Endothelial cell of umbilical vein (primary cell): ENCODE measurements at regions not wholly inside any gene's neighbourhood (a gene's known extent, or its start where the extent isn't known, plus 50 kb on each side); places are given as distances from the start of the nearest gene placed in this dataset.

Experiments
- BruUV-seq: library from RNA; stranded (reverse); fragments of 400-500 nt; replicated peaks from 2 replicates; lab custom pipeline; 2021; lab: Mats Ljungman, UMichigan
- CTCF ChIA-PET: fragments of 300-600, 350-600 bp; sonication (Branson Sonifier 250); formaldehyde crosslinking; loops from one replicate; lab custom pipeline; 2021; ENCODE audit warnings: antibody characterized with exemption, inconsistent platforms; lab: Charles Lee
- POLR2A ChIA-PET: fragments of 300-600, 350-600 bp; sonication (Branson Sonifier 250); formaldehyde crosslinking; loops from one replicate; lab custom pipeline; 2021; ENCODE audit warnings: antibody characterized with exemption, inconsistent platforms; lab: Charles Lee
- DNase-seq: peaks from one replicate; pipeline ENCODE4 v3.0.0-alpha.2; 2011; ENCODE audit warnings: low read depth, low spot score
- FAIRE-seq: peaks from 2 replicates; lab custom pipeline; 2011; peaks lifted over from hg19 to GRCh38; lab: Jason Lieb, UNC
- H2AFZ ChIP-seq: 2 replicates; pipeline ENCODE4 v1.6.0; 2012; ENCODE audit warnings: low read depth, low read length, control low read depth, inconsistent platforms
- H3K27ac ChIP-seq: 2 replicates; pipeline ENCODE4 v1.5.1; 2011; ENCODE audit warnings: low read depth, mild to moderate bottlenecking, control low read depth, low read length, moderate library complexity; ENCODE audit not compliant: insufficient read depth
- H3K27me3 ChIP-seq, 2 experiments: 2 replicates each; pipeline versions ENCODE4 v1.6.0 to v1.6.1; 2011; ENCODE audit warnings: low read length in 2 of 2, mixed read lengths in 1 of 2; ENCODE audit not compliant: control insufficient read depth in 2 of 2, insufficient read depth in 2 of 2
- H3K36me3 ChIP-seq, 2 experiments: 2 replicates in 1 of 2; 3 replicates in 1 of 2; pipeline ENCODE4 v1.5.1; 2011; ENCODE audit warnings: low read length in 2 of 2, mild to moderate bottlenecking in 1 of 2, moderate library complexity in 1 of 2; ENCODE audit not compliant: control insufficient read depth in 2 of 2, insufficient read depth in 2 of 2; ENCODE audit errors: extremely low read depth in 1 of 2
- H3K4me1 ChIP-seq: 3 replicates; pipeline ENCODE4 v1.5.1; 2011; ENCODE audit warnings: mild to moderate bottlenecking, low read length; ENCODE audit not compliant: control insufficient read depth, insufficient read depth; ENCODE audit errors: extremely low read depth
- H3K4me2 ChIP-seq: 2 replicates; pipeline ENCODE4 v1.6.1; 2011; ENCODE audit warnings: low read length, control low read depth, mixed read lengths; ENCODE audit not compliant: insufficient read depth
- H3K4me3 ChIP-seq, 3 experiments: fragments of 200-600 bp in 1 of 3; sonication (generic), shearing (Covaris generic) in 1 of 3; replicated peaks in 1 of 3; 2 replicates each; pipeline ENCODE4 v1.5.1; 2011 to 2016; ENCODE audit warnings: control low read depth in 3 of 3, low read length in 3 of 3, mild to moderate bottlenecking in 2 of 3, inconsistent platforms in 1 of 3, low read depth in 1 of 3, moderate library complexity in 1 of 3; ENCODE audit not compliant: insufficient read depth in 1 of 3
- H3K79me2 ChIP-seq: 2 replicates; pipeline ENCODE4 v1.6.0; 2012; ENCODE audit warnings: low read length, inconsistent platforms; ENCODE audit not compliant: control insufficient read depth, insufficient read depth
- H3K9ac ChIP-seq: replicated peaks from 2 replicates; pipeline ENCODE3; 2011; ENCODE audit warnings: low read length, control low read depth; ENCODE audit not compliant: insufficient read depth; ENCODE audit errors: extremely low read depth
- H3K9me1 ChIP-seq: replicated peaks from 3 replicates; pipeline ENCODE4 v1.6.0; 2011; ENCODE audit warnings: mild to moderate bottlenecking, low read length; ENCODE audit not compliant: control insufficient read depth, insufficient read depth; ENCODE audit errors: extremely low read depth
- H3K9me3 ChIP-seq: replicated peaks from 2 replicates; pipeline ENCODE4 v1.5.1; 2012; ENCODE audit warnings: low read length, inconsistent platforms; ENCODE audit not compliant: control insufficient read depth, insufficient read depth
- H4K20me1 ChIP-seq: replicated peaks from 2 replicates; pipeline ENCODE3; 2011; ENCODE audit warnings: mild to moderate bottlenecking, low read length; ENCODE audit not compliant: control insufficient read depth, insufficient read depth; ENCODE audit errors: extremely low read depth
- CTCF ChIP-seq, 2 donors: IDR thresholded peaks; 1 replicate in 1 of 2; 2 replicates in 1 of 2; pipeline ENCODE4 v1.5.1; 2011; ENCODE audit warnings: low read length in 2 of 2, mild to moderate bottlenecking in 2 of 2, moderate library complexity in 2 of 2, control low read depth in 1 of 2, inconsistent platforms in 1 of 2, low read depth in 1 of 2; ENCODE audit not compliant: insufficient read depth in 1 of 2; ENCODE audit errors: extremely low read depth in 1 of 2
- EZH2 ChIP-seq: IDR thresholded peaks from 2 replicates; pipeline ENCODE4 v1.6.1; 2012; ENCODE audit warnings: borderline replicate concordance, low read depth, mild to moderate bottlenecking, moderate library complexity, low read length, inconsistent platforms; ENCODE audit not compliant: severe bottlenecking
- FOS ChIP-seq: IDR thresholded peaks from 2 replicates; pipeline ENCODE4 v1.6.1; 2011; ENCODE audit warnings: mild to moderate bottlenecking, low read length, moderate library complexity, borderline replicate concordance; ENCODE audit not compliant: insufficient read depth
- GATA2 ChIP-seq: IDR thresholded peaks from 2 replicates; pipeline ENCODE4 v1.7.0; 2011; ENCODE audit warnings: low read depth, mild to moderate bottlenecking, moderate library complexity, mixed read lengths, low read length; ENCODE audit not compliant: insufficient read length, insufficient read depth
- JUN ChIP-seq: IDR thresholded peaks from 2 replicates; pipeline ENCODE4 v1.6.1; 2011; ENCODE audit warnings: borderline replicate concordance, low read depth; ENCODE audit not compliant: insufficient read length, insufficient read depth
- MYC ChIP-seq: IDR thresholded peaks from one replicate; pipeline ENCODE4 v1.6.1; 2011; ENCODE audit warnings: mild to moderate bottlenecking, low read depth, low read length
- POLR2A ChIP-seq: IDR thresholded peaks from 2 replicates; pipeline ENCODE4 v1.6.1; 2012; ENCODE audit warnings: low read depth, mild to moderate bottlenecking, control low read depth, low read length
- POLR2AphosphoS5 ChIP-seq: IDR thresholded peaks from 2 replicates; pipeline ENCODE4 v1.6.1; 2012; ENCODE audit warnings: low read depth, mild to moderate bottlenecking, control low read depth, low read length, moderate library complexity; ENCODE audit not compliant: insufficient read depth
- dilution Hi-C: fragments of 300-500 bp; cut with MboI; formaldehyde crosslinking; loops from one replicate; pipeline ENCODE4 v1.15.0; 2019; ENCODE audit warnings: low sequenced_read_pairs; ENCODE audit not compliant: extremely low pct_ligation_motif_present
- intact Hi-C: fragments of 100-400 bp; cut with micrococcal nuclease; formaldehyde crosslinking; loops from one replicate; pipeline ENCODE4 v1.10.0; 2022
- TF ChIP-seq, protein P1 (sequence below): IDR thresholded peaks from 2 replicates; pipeline ENCODE4 v1.6.1; 2011; ENCODE audit not compliant: insufficient read depth, insufficient read length

- Histone ChIP-seq H3K4me1 (no peaks in the 10 kb centered on the region), H3K36me3 (no peaks in the 10 kb centered on the region), H3K9me3 (no peaks in the 10 kb centered on the region), H3K27me3 (no peaks in the 10 kb centered on the region), H3K79me2 (no peaks in the 10 kb centered on the region), H3K9ac (no peak overlapping the region), H2AFZ (no peak overlapping the region), H3K9me1 (no peaks in the 10 kb centered on the region), H4K20me1 (no peaks in the 10 kb centered on the region), H3K4me3 (no peak overlapping the region), H3K27ac (no peak overlapping the region), H3K4me2 (no peak overlapping the region)
- intact Hi-C loops, result no loop called here
- POLR2A ChIA-PET, result no interaction called here
- no peak for DNase-seq
- TF ChIP-seq POLR2AphosphoS5, result no peak
- TF ChIP-seq MYC, result no peak
- no peak for TF ChIP-seq FOS
- TF ChIP-seq GATA2, result no peak
- TF ChIP-seq, protein P1, sequence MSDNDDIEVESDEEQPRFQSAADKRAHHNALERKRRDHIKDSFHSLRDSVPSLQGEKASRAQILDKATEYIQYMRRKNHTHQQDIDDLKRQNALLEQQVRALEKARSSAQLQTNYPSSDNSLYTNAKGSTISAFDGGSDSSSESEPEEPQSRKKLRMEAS, result no peak
- TF ChIP-seq EZH2, result no peak
- no peak for TF ChIP-seq CTCF (IDR thresholded peaks at IDR 0.05; ENCODE audit: extremely low read depth in 1 of 2, insufficient read depth in 1 of 2, low read depth in 1 of 2, low read length in 2 of 2)
- TF ChIP-seq JUN, result no peak
- no peak for TF ChIP-seq POLR2A
- no TSS peak for BruUV-seq
- dilution Hi-C loops, result no loop called here
- CTCF ChIA-PET, result no interaction called here
- no peak for FAIRE-seq
Observed at GRCh38 chr13:103431856-103432255, 365.6 kb upstream of the SLC10A2 start.
